Mesenchymal stem cell (in vitro differentiated cells and primary cell): ENCODE measurements at regions not wholly inside any gene's neighbourhood (a gene's known extent, or its start where the extent isn't known, plus 50 kb on each side); places are given as distances from the start of the nearest gene placed in this dataset.

Experiments
- DNase-seq: peaks from one replicate; pipeline ENCODE4 v3.0.0-alpha.2; 2013
- H2AFZ ChIP-seq: one replicate; pipeline ENCODE4 v1.6.1; 2013; ENCODE audit warnings: low read depth, mild to moderate bottlenecking, control low read depth, inconsistent platforms, low read length, moderate library complexity
- H2AK5ac ChIP-seq: 2 replicates; pipeline ENCODE4 v1.6.1; 2013; ENCODE audit warnings: low read length, moderate library complexity, mild to moderate bottlenecking, inconsistent platforms; ENCODE audit not compliant: severe bottlenecking
- H2BK120ac ChIP-seq: one replicate; pipeline ENCODE4 v1.6.1; 2013; ENCODE audit warnings: low read depth, mild to moderate bottlenecking, inconsistent platforms, low read length, moderate library complexity
- H2BK12ac ChIP-seq, 2 experiments: one replicate each; pipeline ENCODE4 v1.6.1; 2013; ENCODE audit warnings: inconsistent platforms in 2 of 2, low read length in 2 of 2, mild to moderate bottlenecking in 2 of 2, moderate library complexity in 2 of 2, control low read depth in 1 of 2
- H2BK15ac ChIP-seq: one replicate; pipeline ENCODE4 v1.6.1; 2013; ENCODE audit warnings: mild to moderate bottlenecking, low read depth, inconsistent platforms; ENCODE audit not compliant: poor library complexity, severe bottlenecking
- H2BK5ac ChIP-seq: 2 replicates; pipeline ENCODE4 v1.6.1; 2013; ENCODE audit warnings: low read depth, mild to moderate bottlenecking, low read length, control low read depth, inconsistent platforms; ENCODE audit not compliant: poor library complexity, severe bottlenecking
- H3K14ac ChIP-seq, 2 experiments: one replicate each; pipeline ENCODE4 v1.6.1; 2013; ENCODE audit warnings: inconsistent platforms in 2 of 2, low read length in 2 of 2, control low read depth in 1 of 2, mild to moderate bottlenecking in 1 of 2, moderate library complexity in 1 of 2
- H3K18ac ChIP-seq, 2 experiments: one replicate each; pipeline ENCODE4 v1.6.1; 2013; ENCODE audit warnings: inconsistent platforms in 2 of 2, low read length in 2 of 2, control low read depth in 1 of 2, low read depth in 1 of 2, mild to moderate bottlenecking in 1 of 2
- H3K23ac ChIP-seq, 2 experiments: one replicate each; pipeline ENCODE4 v1.6.1; 2013; ENCODE audit warnings: inconsistent platforms in 2 of 2, low read length in 2 of 2, mild to moderate bottlenecking in 2 of 2, moderate library complexity in 2 of 2, control low read depth in 1 of 2
- H3K27ac ChIP-seq: 2 replicates; pipeline ENCODE4 v1.5.1; 2013; ENCODE audit warnings: mild to moderate bottlenecking, moderate library complexity, low read length, control low read depth, inconsistent platforms; ENCODE audit not compliant: poor library complexity, severe bottlenecking
- H3K27me3 ChIP-seq, 2 experiments: 2 replicates each; pipeline versions ENCODE4 v1.6.1 to v1.7.0; 2013; ENCODE audit warnings: low read length in 2 of 2, mild to moderate bottlenecking in 2 of 2, moderate library complexity in 2 of 2, control low read depth in 1 of 2, inconsistent platforms in 1 of 2; ENCODE audit not compliant: control insufficient read depth in 1 of 2, insufficient read depth in 1 of 2
- H3K36me3 ChIP-seq, 2 experiments: 2 replicates each; pipeline versions ENCODE4 v1.6.1 to v1.7.0; 2013; ENCODE audit warnings: low read length in 2 of 2, control low read depth in 1 of 2, inconsistent platforms in 1 of 2, low read depth in 1 of 2, mild to moderate bottlenecking in 1 of 2; ENCODE audit not compliant: insufficient read depth in 2 of 2, control insufficient read depth in 1 of 2
- H3K4ac ChIP-seq, 2 experiments: one replicate each; pipeline ENCODE4 v1.6.1; 2013; ENCODE audit warnings: inconsistent platforms in 2 of 2, low read length in 2 of 2, mild to moderate bottlenecking in 2 of 2, moderate library complexity in 2 of 2, control low read depth in 1 of 2, low read depth in 1 of 2
- H3K4me1 ChIP-seq: 2 replicates; pipeline ENCODE4 v1.6.1; 2013; ENCODE audit warnings: low read depth, low read length, control low read depth; ENCODE audit not compliant: control insufficient read depth, insufficient read depth
- H3K4me2 ChIP-seq: 2 replicates; pipeline ENCODE4 v1.6.1; 2013; ENCODE audit warnings: low read length, mild to moderate bottlenecking, inconsistent platforms; ENCODE audit not compliant: poor library complexity, severe bottlenecking
- H3K4me3 ChIP-seq, 2 experiments: 2 replicates each; pipeline versions ENCODE4 v1.5.1 to v1.7.0; 2013; ENCODE audit warnings: low read length in 2 of 2, mild to moderate bottlenecking in 2 of 2, control low read depth in 1 of 2, low read depth in 1 of 2; ENCODE audit not compliant: insufficient read depth in 1 of 2
- H3K79me1 ChIP-seq: replicated peaks from 2 replicates; pipeline ENCODE4 v1.6.1; 2013; ENCODE audit warnings: mild to moderate bottlenecking, control low read depth, low read length, inconsistent platforms; ENCODE audit not compliant: poor library complexity, severe bottlenecking
- H3K9ac ChIP-seq: 2 replicates; pipeline ENCODE4 v1.7.0; 2013; ENCODE audit warnings: mild to moderate bottlenecking, low read length, moderate library complexity
- H3K9me3 ChIP-seq: 2 replicates; pipeline ENCODE4 v1.7.0; 2013; ENCODE audit warnings: mild to moderate bottlenecking, low read length; ENCODE audit not compliant: control insufficient read depth
- H4K8ac ChIP-seq: one replicate; pipeline ENCODE4 v1.6.1; 2013; ENCODE audit warnings: inconsistent platforms, mild to moderate bottlenecking, low read length, moderate library complexity
- H4K91ac ChIP-seq: one replicate; pipeline ENCODE4 v1.6.1; 2013; ENCODE audit warnings: mild to moderate bottlenecking, low read length, inconsistent platforms
- WGBS: methylation state at CpG from one replicate; pipeline ENCODE4 v1.1.7; 2013; ENCODE audit warnings: mixed read lengths; 5-methylcytosine and 5-hydroxymethylcytosine counted together

DNA sequence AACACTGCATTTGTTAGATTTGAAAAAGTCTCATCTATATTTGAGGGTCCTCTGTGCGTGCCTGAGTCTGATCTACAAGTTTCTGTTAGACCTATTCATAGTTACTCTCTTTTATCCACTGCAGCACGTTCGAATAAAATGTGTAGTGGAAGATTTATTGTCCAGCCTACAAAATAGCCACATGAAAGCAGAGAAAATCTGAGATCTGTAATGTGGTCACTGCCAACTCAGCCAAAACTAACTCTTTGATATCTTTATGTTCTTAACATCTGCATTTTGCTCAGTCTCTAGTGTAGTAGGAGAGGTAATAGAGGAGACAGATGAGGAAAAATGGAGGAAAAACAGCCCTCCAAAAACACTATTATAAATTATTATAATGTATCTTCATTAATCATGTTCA, 354.0 kb downstream of the NPR3 start:
- Histone ChIP-seq H3K9ac (no peak overlapping the region), H3K4me2 (no peak overlapping the region), H3K18ac (no peak overlapping the region), H3K14ac (no peak overlapping the region), H4K8ac (no peak overlapping the region), H2BK15ac (no peak overlapping the region), H3K27me3 (no peaks in the 10 kb centered on the region), H3K4me3 (no peak overlapping the region), H2BK12ac (no peak overlapping the region), H2AK5ac (no peak overlapping the region), H3K23ac (no peak overlapping the region), H3K9me3 (no peaks in the 10 kb centered on the region), H2BK120ac (no peak overlapping the region), H3K36me3 (no peaks in the 10 kb centered on the region), H2BK5ac (no peak overlapping the region), H3K4me1 (no peaks in the 10 kb centered on the region), H3K79me1 (no peaks in the 10 kb centered on the region), H3K27ac (no peak overlapping the region), H2AFZ (no peak overlapping the region), H3K4ac (no peak overlapping the region), H4K91ac (no peak overlapping the region)
- DNase-seq = no peak
- 83% methylated on average over 1 of the region's 3 CpGs for WGBS

DNA sequence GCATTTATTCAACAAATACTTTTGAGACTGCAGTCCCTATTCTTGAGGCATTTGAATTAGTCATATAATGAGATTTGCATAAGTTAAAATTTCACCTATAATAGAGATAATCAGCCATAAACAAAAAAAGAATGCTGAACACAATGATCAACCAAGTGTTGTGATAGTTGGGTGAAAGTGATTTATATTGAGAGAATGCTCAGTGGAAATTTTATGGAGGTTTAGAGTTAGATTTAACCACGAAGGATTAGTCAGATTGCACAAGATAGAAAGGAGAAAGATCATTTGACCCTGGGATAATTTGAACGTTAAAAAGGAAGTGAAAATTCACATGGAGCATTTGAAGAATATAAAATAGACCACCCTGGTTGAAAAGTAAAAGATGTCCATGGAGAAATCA, 356.2 kb downstream of the NPR3 start:
- H2BK15ac ChIP-seq = no peak overlapping the region
- H2BK5ac ChIP-seq = no peak overlapping the region
- H3K23ac ChIP-seq = no peak overlapping the region
- H3K9me3 ChIP-seq = no peaks in the 10 kb centered on the region
- no peak for DNase-seq
- H3K9ac ChIP-seq = no peak overlapping the region
- H3K27ac ChIP-seq = no peak overlapping the region
- H3K4me3 ChIP-seq = no peak overlapping the region
- H3K4me2 ChIP-seq = no peak overlapping the region
- no peaks in the 10 kb centered on the region for H3K36me3 ChIP-seq
- no peak overlapping the region for H2BK120ac ChIP-seq
- H4K91ac ChIP-seq = no peak overlapping the region
- no peak overlapping the region for H4K8ac ChIP-seq
- no peaks in the 10 kb centered on the region for H3K27me3 ChIP-seq
- H2BK12ac ChIP-seq = no peak overlapping the region
- H3K14ac ChIP-seq = no peak overlapping the region
- no peak overlapping the region for H2AFZ ChIP-seq
- 41% methylated on average over 2 of the region's 2 CpGs for WGBS
- no peak overlapping the region for H3K4ac ChIP-seq
- H3K18ac ChIP-seq = no peak overlapping the region
- H3K79me1 ChIP-seq = no peaks in the 10 kb centered on the region
- H2AK5ac ChIP-seq = no peak overlapping the region
- no peaks in the 10 kb centered on the region for H3K4me1 ChIP-seq

DNA sequence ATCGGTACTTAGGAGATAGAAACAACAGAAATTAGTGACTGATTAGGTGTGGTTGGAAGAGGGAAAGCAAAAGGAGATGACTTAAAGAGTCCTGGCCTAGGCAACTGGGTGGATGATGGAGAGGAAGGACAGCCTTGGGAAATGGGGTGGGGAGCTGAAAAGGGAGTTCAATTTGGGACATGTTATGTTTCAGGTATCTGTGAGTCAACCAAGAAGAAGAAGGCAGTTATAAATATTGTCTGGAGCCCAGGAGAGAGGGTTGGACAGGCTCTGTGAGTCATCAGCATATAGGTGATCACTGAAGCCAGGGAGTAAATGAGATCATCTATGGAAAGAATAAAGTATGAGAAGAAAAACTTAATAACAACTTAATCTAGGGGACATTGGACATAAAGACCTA, 357.7 kb downstream of the NPR3 start:
- Histone ChIP-seq H2AK5ac (no peak overlapping the region), H4K91ac (no peak overlapping the region), H3K23ac (no peak overlapping the region), H3K4me1 (no peaks in the 10 kb centered on the region), H4K8ac (no peak overlapping the region), H2BK5ac (no peak overlapping the region), H3K14ac (no peak overlapping the region), H2BK12ac (no peak overlapping the region), H2BK15ac (no peak overlapping the region), H3K4me2 (no peak overlapping the region), H3K4me3 (no peak overlapping the region), H3K4ac (no peak overlapping the region), H3K36me3 (no peaks in the 10 kb centered on the region), H2BK120ac (no peak overlapping the region), H3K27me3 (no peaks in the 10 kb centered on the region), H3K9ac (no peak overlapping the region), H3K27ac (no peak overlapping the region), H3K18ac (no peak overlapping the region), H3K9me3 (no peaks in the 10 kb centered on the region), H2AFZ (no peak overlapping the region), H3K79me1 (no peaks in the 10 kb centered on the region)
- no peak for DNase-seq
- 89% methylated on average over 1 of the region's 1 CpG for WGBS

DNA sequence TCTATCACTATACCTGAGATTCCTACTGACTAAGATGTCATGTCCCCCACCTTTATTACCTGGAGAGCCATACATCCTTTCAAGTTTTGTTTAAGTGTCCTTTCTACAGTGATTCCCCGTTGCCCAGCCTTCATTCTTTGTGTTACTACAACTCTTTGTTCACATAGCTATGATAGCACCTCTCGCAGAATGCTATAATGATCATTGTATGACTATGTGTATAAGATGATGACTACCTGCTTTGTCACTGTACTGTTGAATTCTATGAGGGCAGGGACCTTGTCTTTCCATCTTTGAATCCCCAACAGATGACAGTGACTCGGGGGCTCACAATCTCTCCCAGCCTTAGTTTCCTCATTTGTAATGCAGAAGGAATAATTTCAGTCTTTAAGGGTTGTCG, 361.2 kb downstream of the NPR3 start:
- WGBS = 93% methylated on average over 3 of the region's 4 CpGs
- Histone ChIP-seq H3K36me3 (no peaks in the 10 kb centered on the region), H3K18ac (no peak overlapping the region), H2BK12ac (no peak overlapping the region), H3K4ac (no peak overlapping the region), H3K79me1 (no peaks in the 10 kb centered on the region), H3K4me3 (no peak overlapping the region), H3K14ac (no peak overlapping the region), H3K23ac (no peak overlapping the region), H2BK15ac (no peak overlapping the region), H3K27me3 (no peaks in the 10 kb centered on the region), H2AK5ac (no peak overlapping the region), H3K9ac (no peak overlapping the region), H4K8ac (no peak overlapping the region), H3K4me1 (no peaks in the 10 kb centered on the region), H2BK5ac (no peak overlapping the region), H2BK120ac (no peak overlapping the region), H2AFZ (no peak overlapping the region), H4K91ac (no peak overlapping the region), H3K27ac (no peak overlapping the region), H3K4me2 (no peak overlapping the region), H3K9me3 (peaks cover 2% of the 10 kb centered on the region)
- no peak for DNase-seq
